HL-60 (cell line): ENCODE measurements at regions not wholly inside any gene's neighbourhood (a gene's known extent, or its start where the extent isn't known, plus 50 kb on each side); places are given as distances from the start of the nearest gene placed in this dataset.

Experiments used
- GABPA ChIP-seq: IDR thresholded peaks from 2 replicates; pipeline ENCODE4 v1.6.1; 2012; ENCODE audit warnings: low read depth
- POLR2AphosphoS5 ChIP-seq: IDR thresholded peaks from 2 replicates; pipeline ENCODE4 v1.6.1; 2012; ENCODE audit warnings: low read depth
- REST ChIP-seq: IDR thresholded peaks from 2 replicates; pipeline ENCODE4 v1.6.1; 2012; ENCODE audit warnings: low read depth; ENCODE audit not compliant: insufficient replicate concordance
- SPI1 ChIP-seq: IDR thresholded peaks from 2 replicates; pipeline ENCODE4 v1.6.1; 2012; ENCODE audit warnings: low read depth, mild to moderate bottlenecking, borderline replicate concordance
- TF ChIP-seq, protein P1 (sequence below): IDR thresholded peaks from one replicate; pipeline ENCODE4 v1.5.1; 2011; ENCODE audit warnings: low read length, control low read depth, inconsistent platforms; ENCODE audit not compliant: insufficient read depth

DNA sequence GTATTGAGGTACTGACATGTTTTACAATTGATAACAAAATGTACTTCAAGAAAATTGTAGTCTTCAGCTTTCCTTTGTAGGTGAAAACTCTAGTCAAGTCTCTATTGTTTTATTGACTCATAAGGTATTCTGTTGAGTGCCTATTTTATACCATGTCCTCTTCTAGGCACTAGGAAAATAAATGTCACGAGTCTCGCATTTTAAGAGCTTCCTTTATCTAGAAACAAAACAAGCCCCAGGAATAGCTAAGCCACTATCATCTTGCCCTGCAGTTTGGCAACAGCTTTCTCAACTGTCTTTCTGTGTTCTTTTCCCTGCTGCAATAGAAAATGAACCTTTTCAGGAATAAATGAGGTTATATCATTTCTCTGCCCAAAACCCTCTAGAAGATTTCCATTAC is 288.5 kb upstream of the NEGR1 start:
- TF ChIP-seq POLR2AphosphoS5 (no peak), SPI1 (no peak), GABPA (no peak), REST (no peak)
- TF ChIP-seq, protein P1, sequence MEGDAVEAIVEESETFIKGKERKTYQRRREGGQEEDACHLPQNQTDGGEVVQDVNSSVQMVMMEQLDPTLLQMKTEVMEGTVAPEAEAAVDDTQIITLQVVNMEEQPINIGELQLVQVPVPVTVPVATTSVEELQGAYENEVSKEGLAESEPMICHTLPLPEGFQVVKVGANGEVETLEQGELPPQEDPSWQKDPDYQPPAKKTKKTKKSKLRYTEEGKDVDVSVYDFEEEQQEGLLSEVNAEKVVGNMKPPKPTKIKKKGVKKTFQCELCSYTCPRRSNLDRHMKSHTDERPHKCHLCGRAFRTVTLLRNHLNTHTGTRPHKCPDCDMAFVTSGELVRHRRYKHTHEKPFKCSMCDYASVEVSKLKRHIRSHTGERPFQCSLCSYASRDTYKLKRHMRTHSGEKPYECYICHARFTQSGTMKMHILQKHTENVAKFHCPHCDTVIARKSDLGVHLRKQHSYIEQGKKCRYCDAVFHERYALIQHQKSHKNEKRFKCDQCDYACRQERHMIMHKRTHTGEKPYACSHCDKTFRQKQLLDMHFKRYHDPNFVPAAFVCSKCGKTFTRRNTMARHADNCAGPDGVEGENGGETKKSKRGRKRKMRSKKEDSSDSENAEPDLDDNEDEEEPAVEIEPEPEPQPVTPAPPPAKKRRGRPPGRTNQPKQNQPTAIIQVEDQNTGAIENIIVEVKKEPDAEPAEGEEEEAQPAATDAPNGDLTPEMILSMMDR = no peak
